Upper lobe of right lung (tissue), 1 donor: ENCODE measurements at regions not wholly inside any gene's neighbourhood (a gene's known extent, or its start where the extent isn't known, plus 50 kb on each side); places are given as distances from the start of the nearest gene placed in this dataset.
"Not testable (repeated sequence)": the region's sequence is repeated elsewhere in the genome, so short reads cannot be mapped to it uniquely, and the experiment has no call there.

Source experiments
- ATAC-seq: fragments of 200-7000 bp; cut with Tn5 transposase; one replicate; pipeline ENCODE4 v1.9.1; 2020; ENCODE audit warnings: mild to moderate bottlenecking, moderate library complexity
- DNase-seq: peaks from one replicate; pipeline ENCODE4 v3.0.0-alpha.2; 2020
- H3K27ac ChIP-seq: fragments of 200-600 bp; one replicate; pipeline ENCODE4 v1.8.0; 2022
- H3K27me3 ChIP-seq: fragments of 200-600 bp; one replicate; pipeline ENCODE4 v1.8.0; 2022; ENCODE audit warnings: mild to moderate bottlenecking
- H3K36me3 ChIP-seq: fragments of 200-600 bp; one replicate; pipeline ENCODE4 v1.8.0; 2022
- H3K4me1 ChIP-seq: fragments of 200-600 bp; one replicate; pipeline ENCODE4 v1.8.0; 2022
- H3K4me3 ChIP-seq: fragments of 200-600 bp; one replicate; pipeline ENCODE4 v1.8.0; 2022; ENCODE audit warnings: mild to moderate bottlenecking
- H3K9me3 ChIP-seq: fragments of 200-600 bp; one replicate; pipeline ENCODE4 v1.8.0; 2022
- intact Hi-C: fragments of 100-400 bp; cut with DNase I; formaldehyde crosslinking; loops from one replicate; pipeline ENCODE4 v1.11.0; 2022
- TF ChIP-seq, protein P1 (sequence below): fragments of 200-600 bp; IDR thresholded peaks from one replicate; pipeline ENCODE4 v1.8.0; 2022; ENCODE audit warnings: antibody characterized with exemption
- donor health status: DM: no; HTN: yes; CAD: no; lungs with severe emphysema.

DNA sequence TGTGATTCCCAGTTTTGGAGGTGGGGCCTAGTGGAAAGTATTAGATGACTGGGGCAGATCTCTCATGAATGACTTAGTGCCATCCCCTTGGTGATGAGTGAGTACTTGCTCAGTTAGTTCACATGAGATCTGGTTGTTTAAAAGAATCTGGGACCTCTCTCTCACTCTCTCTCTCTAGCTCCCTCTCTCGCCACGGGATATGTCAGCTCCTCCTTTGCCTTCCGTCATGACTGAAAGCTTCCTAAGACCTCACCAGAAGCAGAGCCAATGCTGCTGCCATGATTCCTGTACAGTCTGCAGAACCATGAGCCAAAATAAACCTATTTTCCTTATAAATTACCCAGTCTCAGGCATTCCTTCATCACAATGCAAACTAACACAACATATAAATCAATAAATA lies 176.7 kb downstream of the PRELID2 start:
- TF ChIP-seq, protein P1, sequence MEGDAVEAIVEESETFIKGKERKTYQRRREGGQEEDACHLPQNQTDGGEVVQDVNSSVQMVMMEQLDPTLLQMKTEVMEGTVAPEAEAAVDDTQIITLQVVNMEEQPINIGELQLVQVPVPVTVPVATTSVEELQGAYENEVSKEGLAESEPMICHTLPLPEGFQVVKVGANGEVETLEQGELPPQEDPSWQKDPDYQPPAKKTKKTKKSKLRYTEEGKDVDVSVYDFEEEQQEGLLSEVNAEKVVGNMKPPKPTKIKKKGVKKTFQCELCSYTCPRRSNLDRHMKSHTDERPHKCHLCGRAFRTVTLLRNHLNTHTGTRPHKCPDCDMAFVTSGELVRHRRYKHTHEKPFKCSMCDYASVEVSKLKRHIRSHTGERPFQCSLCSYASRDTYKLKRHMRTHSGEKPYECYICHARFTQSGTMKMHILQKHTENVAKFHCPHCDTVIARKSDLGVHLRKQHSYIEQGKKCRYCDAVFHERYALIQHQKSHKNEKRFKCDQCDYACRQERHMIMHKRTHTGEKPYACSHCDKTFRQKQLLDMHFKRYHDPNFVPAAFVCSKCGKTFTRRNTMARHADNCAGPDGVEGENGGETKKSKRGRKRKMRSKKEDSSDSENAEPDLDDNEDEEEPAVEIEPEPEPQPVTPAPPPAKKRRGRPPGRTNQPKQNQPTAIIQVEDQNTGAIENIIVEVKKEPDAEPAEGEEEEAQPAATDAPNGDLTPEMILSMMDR = no peak
- no peaks in the 10 kb centered on the region for H3K4me1 ChIP-seq
- H3K9me3 ChIP-seq = no peaks in the 10 kb centered on the region
- no peak overlapping the region for H3K4me3 ChIP-seq
- ATAC-seq = no peak
- no peak for DNase-seq
- H3K27me3 ChIP-seq = no peaks in the 10 kb centered on the region
- intact Hi-C loops = no loop called here
- H3K27ac ChIP-seq = no peak overlapping the region
- no peaks in the 10 kb centered on the region for H3K36me3 ChIP-seq

DNA sequence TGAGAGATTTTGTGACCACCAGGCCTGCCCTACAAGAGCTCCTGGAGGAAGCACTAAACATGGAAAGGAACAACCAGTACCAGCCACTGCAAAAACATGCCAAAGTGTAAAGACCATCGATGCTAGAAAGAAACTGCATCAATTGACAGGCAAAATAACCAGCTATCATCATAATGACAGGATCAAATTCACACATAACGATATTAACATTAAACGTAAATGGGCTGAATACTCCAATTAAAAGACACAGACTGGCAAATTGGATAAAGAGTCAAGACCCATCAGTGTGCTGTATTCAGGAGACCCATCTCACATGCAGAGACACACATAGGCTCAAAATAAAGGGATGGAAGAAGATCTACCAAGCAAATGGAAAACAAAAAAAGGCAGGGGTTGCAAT lies 182.4 kb downstream of the PRELID2 start:
- ATAC-seq, intact Hi-C loops: not testable (repeated sequence)

DNA sequence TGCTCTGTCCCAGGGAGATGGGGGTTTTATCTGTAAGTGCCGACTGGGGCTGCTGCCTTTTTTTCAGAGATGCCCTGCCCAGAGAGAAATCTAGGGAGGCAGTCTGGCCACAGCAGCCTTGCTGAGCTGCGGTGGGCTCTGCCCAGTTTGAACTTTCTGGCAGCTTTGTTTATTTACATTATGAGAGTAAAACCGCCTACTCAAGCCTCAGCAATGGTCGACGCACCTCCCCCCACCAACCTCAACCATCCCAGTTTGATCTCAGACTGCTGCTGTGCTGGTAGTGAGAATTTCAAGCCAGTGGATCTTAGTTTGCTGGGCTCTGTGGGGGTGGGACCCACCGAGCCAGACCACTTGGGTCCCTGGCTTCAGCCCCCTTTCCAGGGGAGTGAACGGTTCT lies 188.0 kb downstream of the PRELID2 start:
- ATAC-seq, H3K4me3 ChIP-seq, DNase-seq, H3K4me1 ChIP-seq, intact Hi-C loops, H3K27me3 ChIP-seq, H3K36me3 ChIP-seq, H3K9me3 ChIP-seq, H3K27ac ChIP-seq: not testable (repeated sequence)

More for the DNA sequence above, 182.4 kb downstream of the PRELID2 start:
- H3K36me3 ChIP-seq, H3K27me3 ChIP-seq, DNase-seq, H3K27ac ChIP-seq, H3K4me1 ChIP-seq, H3K4me3 ChIP-seq, H3K9me3 ChIP-seq: not testable (repeated sequence)

DNA sequence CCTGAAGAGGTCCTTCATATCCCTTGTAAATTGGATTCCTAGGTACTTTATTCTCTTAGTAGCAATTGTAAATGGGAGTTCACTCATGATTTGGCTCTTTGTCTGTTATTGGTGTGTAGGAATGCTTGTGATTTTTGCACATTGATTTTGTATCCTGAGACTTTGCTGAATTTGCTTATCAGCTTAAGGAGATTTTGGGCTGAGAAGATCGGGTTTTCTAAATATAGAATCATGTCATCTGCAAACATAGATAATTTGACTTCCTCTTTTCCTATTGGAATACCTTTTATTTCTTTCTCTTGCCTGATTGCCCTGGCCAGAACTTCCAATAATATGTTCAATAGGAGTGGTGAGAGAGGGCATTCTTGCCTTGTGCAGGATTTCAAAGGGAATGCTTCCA lies 191.9 kb downstream of the PRELID2 start:
- H3K4me1 ChIP-seq, H3K36me3 ChIP-seq, H3K4me3 ChIP-seq, intact Hi-C loops, H3K27ac ChIP-seq, ATAC-seq, H3K27me3 ChIP-seq, DNase-seq, H3K9me3 ChIP-seq: not testable (repeated sequence)

GRCh38 chr5:145637396-145637795 lies 197.7 kb downstream of the PRELID2 start:
- intact Hi-C loops = no loop called here
- H3K36me3 ChIP-seq = no peaks in the 10 kb centered on the region
- ATAC-seq = no peak
- H3K4me1 ChIP-seq = no peaks in the 10 kb centered on the region
- no peaks in the 10 kb centered on the region for H3K27me3 ChIP-seq
- TF ChIP-seq, protein P1 = no peak
- H3K9me3 ChIP-seq = no peaks in the 10 kb centered on the region
- no peak overlapping the region for H3K27ac ChIP-seq
- H3K4me3 ChIP-seq = no peak overlapping the region
- no peak for DNase-seq

GRCh38 chr5:145636371-145636770 lies 198.8 kb downstream of the PRELID2 start:
- Histone ChIP-seq H3K27ac (no peak overlapping the region), H3K9me3 (no peaks in the 10 kb centered on the region), H3K27me3 (no peaks in the 10 kb centered on the region), H3K4me3 (no peak overlapping the region), H3K4me1 (no peaks in the 10 kb centered on the region), H3K36me3 (no peaks in the 10 kb centered on the region)
- TF ChIP-seq, protein P1 = no peak
- ATAC-seq = no peak
- intact Hi-C loops = no loop called here
- DNase-seq = no peak

DNA sequence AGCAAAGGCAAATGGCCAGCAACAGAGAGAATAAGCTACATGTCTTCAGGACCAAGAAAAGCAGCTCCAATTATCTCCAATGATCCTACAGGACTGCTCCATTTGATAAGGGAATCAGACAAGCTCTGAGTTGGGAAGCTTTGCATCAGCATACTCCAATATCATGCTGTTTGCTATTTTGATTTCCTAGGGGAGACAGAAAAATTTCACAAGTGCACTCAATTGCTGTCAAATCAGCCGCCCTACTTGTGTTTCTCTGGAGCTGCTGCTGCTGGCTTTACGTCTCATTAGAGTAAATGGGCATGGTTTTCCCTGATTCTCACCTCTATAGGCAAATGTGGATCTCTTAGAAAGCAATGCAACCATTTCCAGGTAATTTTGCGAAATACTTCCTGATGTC lies 201.7 kb downstream of the PRELID2 start:
- Histone ChIP-seq H3K27me3 (no peaks in the 10 kb centered on the region), H3K9me3 (no peaks in the 10 kb centered on the region), H3K4me3 (no peak overlapping the region), H3K36me3 (no peaks in the 10 kb centered on the region), H3K4me1 (no peaks in the 10 kb centered on the region), H3K27ac (no peak overlapping the region)
- TF ChIP-seq, protein P1 = no peak
- intact Hi-C loops = no loop called here
- no peak for ATAC-seq
- DNase-seq = no peak
